ENCODE measurements at regions not wholly inside any gene's neighbourhood (a gene's known extent, or its start where the extent isn't known, plus 50 kb on each side); places are given as distances from the start of the nearest gene placed in this dataset.
"Not testable (repeated sequence)": the region's sequence is repeated elsewhere in the genome, so short reads cannot be mapped to it uniquely, and the experiment has no call there.

DNA sequence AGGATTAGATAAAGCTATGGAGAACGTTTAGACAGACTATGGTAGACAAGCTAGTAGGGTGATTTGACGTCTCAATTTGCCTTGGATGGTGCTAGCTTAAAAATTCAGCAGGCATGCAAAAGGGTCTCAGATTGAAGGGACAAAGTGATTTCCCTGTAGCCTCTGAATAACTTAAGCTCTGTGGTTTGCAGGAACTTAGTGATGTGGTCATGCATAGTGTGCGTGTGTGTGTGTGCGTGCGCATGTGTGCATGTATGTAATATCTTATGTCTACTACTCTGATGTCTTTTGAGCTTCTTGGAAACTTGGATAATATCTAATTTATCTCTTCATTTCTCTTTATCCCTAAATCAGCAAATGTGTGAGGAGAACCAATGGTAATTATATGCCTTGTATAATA lies 183.6 kb upstream of the TNC start:
- no peak for DNase-seq (ENCODE audit: low read depth)

- DNase-seq (ENCODE audit: low read depth): no peak
Measured at GRCh38 chr9:115305543-115305942, 187.6 kb upstream of the TNC start.

DNA sequence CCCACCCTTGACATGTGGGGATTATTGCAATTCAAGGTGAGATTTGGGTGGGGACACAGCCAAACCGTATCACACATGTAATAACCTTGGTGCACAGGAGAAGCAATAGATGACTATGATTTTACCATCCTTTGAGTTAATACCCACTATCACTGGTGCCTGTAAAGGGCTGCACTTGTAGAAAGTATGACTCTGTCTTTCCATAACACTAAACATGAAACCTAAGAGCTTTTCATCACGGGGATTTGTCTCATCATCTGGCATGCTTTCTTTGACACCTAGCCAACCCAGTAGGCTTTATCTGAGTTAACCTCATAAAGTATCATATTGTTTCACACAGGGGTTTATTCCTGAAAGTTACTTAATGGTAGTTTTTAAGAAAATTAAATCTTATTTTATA lies 188.9 kb upstream of the TNC start:
- DNase-seq (ENCODE audit: low read depth): no peak

DNA sequence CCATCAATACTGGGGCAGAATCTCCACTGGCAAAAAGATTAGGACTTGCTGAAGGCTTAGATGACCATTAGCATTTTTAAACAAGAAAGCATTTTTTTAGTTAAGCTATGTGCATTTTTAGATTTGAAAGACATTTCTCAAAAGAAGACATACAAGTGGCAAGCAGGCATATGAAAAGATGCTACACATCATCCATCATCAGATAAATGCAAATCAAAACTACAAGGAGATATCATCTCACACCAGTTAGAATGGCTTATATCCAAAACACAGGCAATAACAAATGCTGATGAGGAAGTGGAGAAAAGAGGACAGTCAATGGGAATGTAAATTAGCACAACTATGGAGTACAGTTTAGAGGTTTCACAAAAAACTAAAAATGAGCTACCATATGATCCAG lies 195.6 kb upstream of the TNC start:
- DNase-seq (ENCODE audit: low read depth): no peak

DNA sequence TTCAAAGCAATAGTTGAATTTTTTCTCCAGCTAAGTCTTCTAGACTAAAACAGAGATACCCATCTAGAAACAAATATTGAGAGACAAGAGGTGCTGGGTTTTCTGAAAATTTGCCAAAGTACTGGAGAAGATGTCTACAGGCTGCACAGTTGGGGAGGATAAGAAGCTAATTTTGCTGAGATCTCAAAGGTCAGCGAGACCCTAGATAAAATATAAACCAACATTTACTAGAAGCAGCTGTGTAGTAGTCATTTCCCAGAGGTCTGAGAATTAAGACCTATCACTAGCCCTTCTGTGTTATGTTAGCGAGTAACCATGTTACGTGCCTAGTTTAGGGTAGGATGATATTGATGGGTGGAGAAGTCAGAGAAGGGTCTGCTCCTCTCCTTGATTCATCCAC lies 208.5 kb upstream of the TNC start:
- no peak for DNase-seq (ENCODE audit: low read depth)

- DNase-seq (ENCODE audit: low read depth): no peak
Measured at GRCh38 chr9:115327436-115328122, 209.6 kb upstream of the TNC start.

DNA sequence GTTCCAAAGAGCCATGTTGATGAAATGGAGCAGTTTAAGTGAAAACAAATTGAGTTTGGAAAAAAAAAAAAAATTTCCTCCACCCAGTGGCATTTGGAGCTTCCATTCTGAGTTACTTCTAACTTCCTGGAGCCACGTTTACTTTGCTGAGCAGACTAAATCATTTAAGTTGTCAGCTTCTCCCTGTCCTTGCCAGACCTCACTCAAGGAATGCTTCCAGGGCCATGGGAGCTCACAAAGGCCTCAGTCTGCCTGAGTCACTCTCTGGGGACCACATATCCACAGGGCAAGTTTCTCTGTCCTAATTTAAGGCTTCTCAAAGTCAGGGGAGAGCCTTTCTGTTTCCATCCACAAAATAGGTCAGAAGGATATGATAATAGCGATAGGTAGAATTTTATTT lies 210.3 kb upstream of the TNC start:
- DNase-seq (ENCODE audit: low read depth): peak; percentile 26

DNA sequence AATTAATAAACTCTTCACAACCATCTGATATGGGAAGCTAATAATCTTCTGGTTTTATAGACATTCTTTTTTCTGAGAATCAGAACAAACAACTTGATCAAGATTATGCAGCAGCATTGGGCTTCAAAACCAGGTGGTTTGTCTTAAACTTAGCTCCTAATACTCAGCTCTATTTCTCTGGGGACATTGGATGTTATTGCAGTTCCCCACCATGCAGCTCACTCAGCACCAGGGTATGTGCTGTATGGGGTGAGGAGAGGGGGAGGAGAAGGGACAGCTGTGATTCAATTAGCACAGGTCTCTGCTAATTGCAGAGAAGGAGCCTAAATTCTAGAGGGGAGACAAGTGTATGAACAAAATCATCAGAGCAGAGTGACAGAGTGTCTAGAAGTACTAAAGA lies 210.7 kb upstream of the TNC start:
- no peak for DNase-seq (ENCODE audit: low read depth)

DNA sequence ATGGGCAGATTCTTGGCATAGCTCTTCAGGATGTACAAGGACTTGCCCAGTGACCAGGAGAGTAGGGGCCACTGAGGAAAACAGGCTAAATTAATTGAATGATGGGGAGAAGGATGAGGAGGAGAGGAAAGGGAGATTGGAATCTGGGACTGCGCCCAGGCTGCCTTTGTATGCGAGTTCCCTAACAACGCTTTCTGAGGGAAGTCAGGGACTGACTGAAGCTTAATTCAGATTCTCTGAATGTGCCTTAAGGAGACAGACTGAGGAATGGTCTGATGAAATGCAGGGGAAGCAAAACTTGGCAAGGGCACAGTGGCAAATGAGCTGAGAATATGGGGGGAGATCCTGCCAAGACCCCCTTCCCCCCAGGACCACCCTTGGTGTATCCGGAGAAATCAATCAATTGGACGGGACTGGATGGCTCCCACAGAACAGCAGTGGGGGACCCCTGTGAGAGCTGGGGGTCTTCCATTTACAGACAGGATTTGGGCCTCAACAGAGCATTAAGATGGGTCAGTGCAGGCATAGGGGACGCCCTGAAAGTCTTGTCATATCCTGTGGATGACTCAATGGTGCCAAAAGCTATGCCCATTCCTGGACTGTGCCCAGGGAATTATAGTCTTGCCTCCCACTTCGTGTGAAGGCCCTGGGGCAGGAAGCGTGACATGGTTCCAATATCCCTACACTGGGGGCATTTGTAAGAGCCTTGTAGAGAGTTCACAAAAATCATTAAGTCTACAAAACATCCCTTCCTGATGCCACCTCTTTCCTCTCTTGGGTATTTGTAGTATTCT lies 215.5 kb upstream of the TNC start:
- peak; percentile 73 for DNase-seq (ENCODE audit: low read depth)

- DNase-seq (ENCODE audit: low read depth): no peak
Measured at GRCh38 chr9:115335439-115335838, 217.5 kb upstream of the TNC start.

DNA sequence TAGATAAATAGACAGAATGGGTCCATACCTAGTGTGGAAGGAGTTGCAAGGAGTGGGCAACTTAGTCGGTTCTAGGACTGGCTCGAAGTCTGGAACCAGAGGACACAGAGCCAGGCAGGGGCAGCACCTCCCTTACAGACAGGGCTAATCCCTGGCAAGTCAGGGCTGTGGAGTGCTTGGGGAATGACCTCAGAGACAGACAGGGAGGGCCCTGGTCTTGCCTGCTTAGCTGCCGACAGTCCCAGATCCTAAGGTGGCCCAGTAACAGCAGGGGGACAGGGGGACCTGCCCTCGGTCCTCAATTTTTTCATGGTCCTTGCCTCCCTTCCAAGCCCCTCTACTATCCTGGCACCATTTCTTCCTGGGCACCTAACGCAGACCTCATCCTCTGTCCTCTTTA lies 222.4 kb upstream of the TNC start:
- no peak for DNase-seq (ENCODE audit: low read depth)

GRCh38 chr9:115341426-115341825 lies 223.5 kb upstream of the TNC start:
- DNase-seq (ENCODE audit: low read depth): no peak

- DNase-seq (ENCODE audit: low read depth): not testable (repeated sequence)
Measured at GRCh38 chr9:115347776-115348175, 229.8 kb upstream of the TNC start.

DNA sequence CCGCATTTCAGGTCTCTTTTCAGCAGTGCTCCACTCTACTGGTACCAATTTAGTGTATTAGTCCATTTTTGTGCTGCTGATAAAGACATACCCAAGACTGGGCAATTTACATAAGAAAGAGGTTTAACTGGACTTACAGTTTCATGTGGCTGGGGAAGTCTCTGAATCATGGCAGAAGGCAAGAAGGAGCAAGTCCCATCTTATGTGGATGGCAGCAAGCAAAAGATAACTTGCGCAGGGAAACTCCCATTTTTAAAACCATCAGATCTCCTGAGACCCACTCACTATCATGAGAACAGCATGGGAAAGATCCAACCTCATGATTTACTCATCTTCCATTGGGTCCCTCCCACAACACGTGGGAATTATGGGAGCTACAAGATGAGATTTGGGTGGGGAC lies 231.0 kb upstream of the TNC start:
- DNase-seq (ENCODE audit: low read depth): not testable (repeated sequence)

GRCh38 chr9:115349542-115349941 lies 231.6 kb upstream of the TNC start:
- no peak for DNase-seq (ENCODE audit: low read depth)

DNA sequence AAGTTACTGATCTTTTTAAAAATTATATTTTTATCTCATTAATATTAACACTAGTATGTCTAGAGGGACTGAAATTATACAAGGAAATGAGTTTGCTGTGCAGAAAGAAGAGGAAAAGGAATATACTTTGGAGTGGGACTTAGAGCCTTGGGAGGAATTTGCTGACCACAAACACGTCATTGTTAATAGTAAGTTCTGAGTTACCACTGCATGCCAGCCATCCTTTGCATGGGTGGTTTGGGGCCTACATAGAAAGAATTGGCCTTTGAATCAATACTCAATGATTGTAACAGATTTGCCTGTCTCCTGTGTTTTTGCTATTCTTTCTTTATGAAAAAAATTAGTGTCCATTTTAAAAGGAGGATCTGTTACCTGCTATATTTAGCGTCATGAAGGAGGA lies 232.6 kb upstream of the TNC start:
- no peak for DNase-seq (ENCODE audit: low read depth)

- peak; percentile 23 for DNase-seq (ENCODE audit: low read depth)
Measured at GRCh38 chr9:115353681-115354080, 235.7 kb upstream of the TNC start.

GRCh38 chr9:115357821-115358220 lies 239.9 kb upstream of the TNC start:
- DNase-seq (ENCODE audit: low read depth): no peak

- no peak for DNase-seq (ENCODE audit: low read depth)
Measured at GRCh38 chr9:115359017-115359780, 241.2 kb upstream of the TNC start.

- no peak for DNase-seq (ENCODE audit: low read depth)
Measured at GRCh38 chr9:115360122-115360521, 242.2 kb upstream of the TNC start.

DNA sequence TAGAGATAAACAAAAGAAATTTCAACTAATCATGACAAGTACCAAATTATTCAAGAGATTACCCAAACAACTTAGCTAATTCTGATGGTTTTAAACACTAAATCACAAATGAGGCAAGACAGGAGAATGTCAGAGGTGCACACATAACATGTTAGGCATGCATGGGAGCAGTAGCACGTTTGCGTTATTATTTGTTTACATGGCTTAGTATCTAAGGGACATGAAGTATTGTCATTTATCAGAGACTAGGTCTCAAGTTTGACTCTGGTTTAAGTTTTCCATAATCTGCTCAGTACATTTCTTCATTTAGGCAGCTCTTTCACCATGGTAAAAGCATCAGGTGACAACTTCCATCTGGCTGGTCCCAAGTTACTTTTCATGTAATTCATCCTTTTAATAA lies 244.1 kb upstream of the TNC start:
- no peak for DNase-seq (ENCODE audit: low read depth)

- DNase-seq (ENCODE audit: low read depth): no peak
Measured at GRCh38 chr9:115362640-115363039, 244.7 kb upstream of the TNC start.

GRCh38 chr9:115364991-115365390 lies 247.0 kb upstream of the TNC start:
- no peak for DNase-seq (ENCODE audit: low read depth)
